IMR-90 (cell line): ENCODE measurements at regions not wholly inside any gene's neighbourhood (a gene's known extent, or its start where the extent isn't known, plus 50 kb on each side); places are given as distances from the start of the nearest gene placed in this dataset.

Source experiments
- ATAC-seq: fragments of 200-7000 bp; cut with Tn5 transposase; 2 replicates; pipeline ENCODE4 v1.9.1; 2020; ENCODE audit warnings: low read depth, mild to moderate bottlenecking, moderate library complexity
- BruUV-seq: library from RNA; stranded (reverse); fragments of 400-500 nt; replicated peaks from 2 replicates; lab custom pipeline; 2021; lab: Mats Ljungman, UMichigan
- CTCF ChIA-PET: fragments of 300-600 bp; formaldehyde crosslinking; extraction: SDS; loops from one replicate; lab custom pipeline; 2021; ENCODE audit warnings: antibody characterized with exemption; lab: Yijun Ruan, JAX
- POLR2A ChIA-PET: fragments of 300-600 bp; sonication (Branson Sonifier 250); formaldehyde crosslinking; loops from one replicate; lab custom pipeline; 2022; ENCODE audit warnings: antibody characterized with exemption; ENCODE audit not compliant: unreplicated experiment; lab: Charles Lee
- DNase-seq: peaks from one replicate; pipeline ENCODE4 v3.0.0; 2013
- H2AFZ ChIP-seq: replicated peaks from 2 replicates; pipeline ENCODE3; 2013; ENCODE audit warnings: low read length, mild to moderate bottlenecking; ENCODE audit not compliant: poor library complexity
- H2AK5ac ChIP-seq: 2 replicates; pipeline ENCODE4 v1.6.1; 2013; ENCODE audit warnings: low read depth, low read length, inconsistent platforms
- H2AK9ac ChIP-seq: replicated peaks from 2 replicates; pipeline ENCODE3; 2013; ENCODE audit warnings: mild to moderate bottlenecking, low read depth, low read length, moderate library complexity; ENCODE audit not compliant: poor library complexity
- H2BK120ac ChIP-seq: 2 replicates; pipeline ENCODE4 v1.6.1; 2013; ENCODE audit warnings: low read depth, low read length, inconsistent platforms
- H2BK15ac ChIP-seq: 3 replicates; pipeline ENCODE4 v1.6.1; 2013; ENCODE audit warnings: low read depth, low read length, inconsistent platforms
- H2BK20ac ChIP-seq: 2 replicates; pipeline ENCODE4 v1.6.1; 2013; ENCODE audit warnings: low read depth, mild to moderate bottlenecking, inconsistent platforms, low read length, moderate library complexity
- H2BK5ac ChIP-seq: 2 replicates; pipeline ENCODE4 v1.6.1; 2013; ENCODE audit warnings: mild to moderate bottlenecking, low read depth, low read length, inconsistent platforms; ENCODE audit not compliant: poor library complexity, severe bottlenecking
- H3K14ac ChIP-seq: replicated peaks from 2 replicates; pipeline ENCODE4 v1.6.1; 2013; ENCODE audit warnings: low read depth, low read length, inconsistent platforms
- H3K18ac ChIP-seq: 2 replicates; pipeline ENCODE4 v1.6.1; 2013; ENCODE audit warnings: low read depth, low read length, control low read depth
- H3K23ac ChIP-seq: 2 replicates; pipeline ENCODE4 v1.6.1; 2013; ENCODE audit warnings: low read depth, low read length, inconsistent platforms
- H3K27ac ChIP-seq: 2 replicates; pipeline ENCODE4 v1.5.1; 2013; ENCODE audit warnings: mild to moderate bottlenecking, control low read depth, low read length; ENCODE audit not compliant: insufficient read depth
- H3K27me3 ChIP-seq: 2 replicates; pipeline ENCODE4 v1.6.1; 2013; ENCODE audit warnings: low read length; ENCODE audit not compliant: control insufficient read depth, insufficient read depth
- H3K36me3 ChIP-seq: 2 replicates; pipeline ENCODE4 v1.6.1; 2013; ENCODE audit warnings: low read length, mixed read lengths; ENCODE audit not compliant: control insufficient read depth, insufficient read depth
- H3K4ac ChIP-seq: 2 replicates; pipeline ENCODE4 v1.6.1; 2013; ENCODE audit warnings: low read depth, low read length, inconsistent platforms
- H3K4me1 ChIP-seq: 2 replicates; pipeline ENCODE4 v1.6.1; 2013; ENCODE audit warnings: low read length, mixed read lengths; ENCODE audit not compliant: control insufficient read depth, insufficient read depth
- H3K4me2 ChIP-seq: 2 replicates; pipeline ENCODE4 v1.6.1; 2013; ENCODE audit warnings: low read depth, mild to moderate bottlenecking, control low read depth, low read length, moderate library complexity
- H3K4me3 ChIP-seq: 2 replicates; pipeline ENCODE4 v1.5.1; 2013; ENCODE audit warnings: low read depth, mild to moderate bottlenecking, control low read depth, low read length, moderate library complexity; ENCODE audit not compliant: insufficient read depth
- H3K56ac ChIP-seq: 2 replicates; pipeline ENCODE4 v1.6.1; 2013; ENCODE audit warnings: low read length, inconsistent platforms; ENCODE audit not compliant: insufficient read depth; ENCODE audit errors: extremely low read depth
- H3K79me1 ChIP-seq, 2 experiments: 2 replicates each; pipeline ENCODE4 v1.6.1; 2013; ENCODE audit warnings: low read length in 2 of 2, inconsistent platforms in 1 of 2, low read depth in 1 of 2
- H3K9ac ChIP-seq: 2 replicates; pipeline ENCODE4 v1.6.1; 2013; ENCODE audit warnings: low read depth, low read length, control low read depth
- H3K9me1 ChIP-seq: 2 replicates; pipeline ENCODE4 v1.6.1; 2013; ENCODE audit warnings: low read length, inconsistent platforms; ENCODE audit not compliant: insufficient read depth
- H3K9me3 ChIP-seq: 2 replicates; pipeline ENCODE4 v1.6.1; 2013; ENCODE audit warnings: low read length; ENCODE audit not compliant: control insufficient read depth, insufficient read depth
- H4K20me1 ChIP-seq: 2 replicates; pipeline ENCODE4 v1.6.1; 2013; ENCODE audit warnings: low read length, inconsistent platforms; ENCODE audit not compliant: insufficient read depth
- H4K5ac ChIP-seq: 2 replicates; pipeline ENCODE4 v1.6.1; 2013; ENCODE audit warnings: mild to moderate bottlenecking, low read depth, low read length, control low read depth
- H4K8ac ChIP-seq, 2 experiments: 2 replicates each; pipeline ENCODE4 v1.6.1; 2013; ENCODE audit warnings: low read depth in 2 of 2, low read length in 2 of 2, control low read depth in 1 of 2, inconsistent platforms in 1 of 2
- H4K91ac ChIP-seq: 2 replicates; pipeline ENCODE4 v1.6.1; 2013; ENCODE audit warnings: low read depth, low read length, inconsistent platforms; ENCODE audit not compliant: insufficient read depth
- BHLHE40 ChIP-seq: fragments of 150-350 bp; IDR thresholded peaks from 2 replicates; pipeline ENCODE4 v1.6.1; 2016; ENCODE audit warnings: mild to moderate bottlenecking, low read depth, low read length
- CEBPB ChIP-seq: IDR thresholded peaks from 2 replicates; pipeline ENCODE4 v1.6.1; 2012; ENCODE audit warnings: low read depth, low read length, improper control_type of control experiment
- CHD1 ChIP-seq: IDR thresholded peaks from 2 replicates; pipeline ENCODE4 v1.6.1; 2012; ENCODE audit warnings: low read depth, low read length, improper control_type of control experiment
- FOS ChIP-seq: fragments of 150-350 bp; IDR thresholded peaks from 2 replicates; pipeline ENCODE4 v1.6.1; 2016; ENCODE audit warnings: low read depth, low read length
- MAFK ChIP-seq: IDR thresholded peaks from 2 replicates; pipeline ENCODE4 v1.6.1; 2012; ENCODE audit warnings: low read depth, low read length, improper control_type of control experiment
- MAZ ChIP-seq: IDR thresholded peaks from 2 replicates; pipeline ENCODE4 v1.6.1; 2012; ENCODE audit warnings: low read depth, mild to moderate bottlenecking, low read length, improper control_type of control experiment, moderate library complexity, borderline replicate concordance
- MXI1 ChIP-seq: IDR thresholded peaks from 2 replicates; pipeline ENCODE4 v1.6.1; 2012; ENCODE audit warnings: low read depth, mild to moderate bottlenecking, low read length, moderate library complexity, borderline replicate concordance
- NFE2L2 ChIP-seq: fragments of 150-350 bp; IDR thresholded peaks from 2 replicates; pipeline ENCODE4 v1.6.1; 2016; ENCODE audit warnings: low read depth, mild to moderate bottlenecking, low read length
- POLR2A ChIP-seq: IDR thresholded peaks from 2 replicates; pipeline ENCODE4 v1.6.1; 2012; ENCODE audit warnings: mild to moderate bottlenecking, low read depth, low read length
- RAD21 ChIP-seq: IDR thresholded peaks from 2 replicates; pipeline ENCODE4 v1.6.1; 2012; ENCODE audit warnings: low read length, improper control_type of control experiment
- RCOR1 ChIP-seq: IDR thresholded peaks from 2 replicates; pipeline ENCODE4 v1.6.1; 2012; ENCODE audit warnings: mild to moderate bottlenecking, low read length, improper control_type of control experiment; ENCODE audit not compliant: insufficient replicate concordance
- RFX5 ChIP-seq: IDR thresholded peaks from 2 replicates; pipeline ENCODE4 v1.8.0; 2012; ENCODE audit warnings: low read depth, mild to moderate bottlenecking, low read length, moderate library complexity
- SMC3 ChIP-seq: fragments of 150-350 bp; IDR thresholded peaks from 2 replicates; pipeline ENCODE4 v1.6.1; 2016; ENCODE audit warnings: low read depth, mild to moderate bottlenecking, antibody characterized with exemption, low read length, moderate library complexity
- WGBS, 2 experiments: methylation state at CpG; one replicate each; pipeline versions ENCODE4 v1.1.5 to v1.1.7; 2013; ENCODE audit warnings: missing lambda C conversion rate in 2 of 2; ENCODE audit not compliant: insufficient read length in 1 of 2; ENCODE audit errors: extremely low coverage in 2 of 2; 5-methylcytosine and 5-hydroxymethylcytosine counted together
- dilution Hi-C: fragments of 300-500 bp; cut with HindIII; formaldehyde crosslinking; loops from one replicate; pipeline ENCODE4 v1.14.3; 2018; ENCODE audit warnings: low sequenced_read_pairs; ENCODE audit not compliant: unreplicated experiment
- in situ Hi-C: fragments of 300-500 bp; cut with MboI; formaldehyde crosslinking; loops from 3 replicates; pipeline ENCODE4 v1.14.3; 2019; ENCODE audit warnings: low sequenced_read_pairs, inconsistent platforms, mixed read lengths
- intact Hi-C: fragments of 100-400 bp; cut with micrococcal nuclease; formaldehyde crosslinking; loops from 2 replicates; pipeline ENCODE4 v1.10.0; 2022
- TF ChIP-seq, protein P1 (sequence below): fragments of 150-350 bp; IDR thresholded peaks from 2 replicates; pipeline ENCODE4 v1.6.1; 2016; ENCODE audit warnings: low read depth, mild to moderate bottlenecking, low read length, moderate library complexity, borderline replicate concordance
- TF ChIP-seq, protein P2 (sequence below): conservative IDR thresholded peaks from 2 replicates; pipeline ENCODE4 v1.5.1; 2012; ENCODE audit warnings: mild to moderate bottlenecking, low read depth, low read length, improper control_type of control experiment
- TF ChIP-seq, protein P3 (sequence below): fragments of 150-350 bp; IDR thresholded peaks from 2 replicates; pipeline ENCODE4 v1.6.1; 2017; ENCODE audit warnings: mild to moderate bottlenecking, antibody characterized with exemption, low read length, low read depth

DNA sequence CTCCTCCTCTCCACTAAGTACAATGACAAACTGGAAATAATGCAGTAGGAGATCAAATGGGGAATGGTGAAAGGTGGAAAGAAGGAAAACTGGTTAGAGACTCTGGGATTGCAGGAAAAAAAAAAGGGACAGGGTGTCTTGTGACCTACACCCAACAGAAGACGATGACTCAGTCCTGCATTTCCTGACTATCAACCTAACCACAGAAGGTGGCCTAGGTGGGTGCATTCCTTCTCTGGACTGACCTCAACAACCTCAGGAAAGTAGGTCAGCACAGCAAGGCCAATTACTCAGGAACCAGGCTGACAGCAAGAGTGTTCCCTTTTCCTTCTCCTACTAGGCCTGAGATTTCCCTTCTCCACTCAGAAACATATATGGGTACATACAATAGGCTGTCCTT is 1386.4 kb upstream of the ZEB2 start:
- H2AFZ ChIP-seq: no peak overlapping the region
- no peak overlapping the region for H2AK9ac ChIP-seq
- no peaks in the 10 kb centered on the region for H4K20me1 ChIP-seq
- dilution Hi-C loops (no loop called here), intact Hi-C loops (no loop called here), in situ Hi-C loops (no loop called here)
- no peak overlapping the region for H3K9ac ChIP-seq
- no peak overlapping the region for H3K4me3 ChIP-seq
- H3K4me1 ChIP-seq: no peaks in the 10 kb centered on the region
- H3K4me2 ChIP-seq: no peak overlapping the region
- ATAC-seq (no peak), DNase-seq (peak; percentile 1)
- H2BK20ac ChIP-seq: no peak overlapping the region
- H4K91ac ChIP-seq: no peak overlapping the region
- WGBS, 2 experiments: no CpG with 5 or more reads among the region's 1 CpG
- no peak overlapping the region for H2AK5ac ChIP-seq
- no peak overlapping the region for H3K27ac ChIP-seq
- H3K9me1 ChIP-seq: no peaks in the 10 kb centered on the region
- TF ChIP-seq MAFK (no peak), RAD21 (no peak), SMC3 (no peak), MAZ (no peak), FOS (no peak), RFX5 (no peak), POLR2A (no peak), CEBPB (no peak), NFE2L2 (no peak), CHD1 (no peak), RCOR1 (no peak), MXI1 (no peak), BHLHE40 (no peak)
- TF ChIP-seq, protein P1, sequence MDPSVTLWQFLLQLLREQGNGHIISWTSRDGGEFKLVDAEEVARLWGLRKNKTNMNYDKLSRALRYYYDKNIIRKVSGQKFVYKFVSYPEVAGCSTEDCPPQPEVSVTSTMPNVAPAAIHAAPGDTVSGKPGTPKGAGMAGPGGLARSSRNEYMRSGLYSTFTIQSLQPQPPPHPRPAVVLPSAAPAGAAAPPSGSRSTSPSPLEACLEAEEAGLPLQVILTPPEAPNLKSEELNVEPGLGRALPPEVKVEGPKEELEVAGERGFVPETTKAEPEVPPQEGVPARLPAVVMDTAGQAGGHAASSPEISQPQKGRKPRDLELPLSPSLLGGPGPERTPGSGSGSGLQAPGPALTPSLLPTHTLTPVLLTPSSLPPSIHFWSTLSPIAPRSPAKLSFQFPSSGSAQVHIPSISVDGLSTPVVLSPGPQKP: no peak
- TF ChIP-seq, protein P2, sequence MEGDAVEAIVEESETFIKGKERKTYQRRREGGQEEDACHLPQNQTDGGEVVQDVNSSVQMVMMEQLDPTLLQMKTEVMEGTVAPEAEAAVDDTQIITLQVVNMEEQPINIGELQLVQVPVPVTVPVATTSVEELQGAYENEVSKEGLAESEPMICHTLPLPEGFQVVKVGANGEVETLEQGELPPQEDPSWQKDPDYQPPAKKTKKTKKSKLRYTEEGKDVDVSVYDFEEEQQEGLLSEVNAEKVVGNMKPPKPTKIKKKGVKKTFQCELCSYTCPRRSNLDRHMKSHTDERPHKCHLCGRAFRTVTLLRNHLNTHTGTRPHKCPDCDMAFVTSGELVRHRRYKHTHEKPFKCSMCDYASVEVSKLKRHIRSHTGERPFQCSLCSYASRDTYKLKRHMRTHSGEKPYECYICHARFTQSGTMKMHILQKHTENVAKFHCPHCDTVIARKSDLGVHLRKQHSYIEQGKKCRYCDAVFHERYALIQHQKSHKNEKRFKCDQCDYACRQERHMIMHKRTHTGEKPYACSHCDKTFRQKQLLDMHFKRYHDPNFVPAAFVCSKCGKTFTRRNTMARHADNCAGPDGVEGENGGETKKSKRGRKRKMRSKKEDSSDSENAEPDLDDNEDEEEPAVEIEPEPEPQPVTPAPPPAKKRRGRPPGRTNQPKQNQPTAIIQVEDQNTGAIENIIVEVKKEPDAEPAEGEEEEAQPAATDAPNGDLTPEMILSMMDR: no peak
- TF ChIP-seq, protein P3, sequence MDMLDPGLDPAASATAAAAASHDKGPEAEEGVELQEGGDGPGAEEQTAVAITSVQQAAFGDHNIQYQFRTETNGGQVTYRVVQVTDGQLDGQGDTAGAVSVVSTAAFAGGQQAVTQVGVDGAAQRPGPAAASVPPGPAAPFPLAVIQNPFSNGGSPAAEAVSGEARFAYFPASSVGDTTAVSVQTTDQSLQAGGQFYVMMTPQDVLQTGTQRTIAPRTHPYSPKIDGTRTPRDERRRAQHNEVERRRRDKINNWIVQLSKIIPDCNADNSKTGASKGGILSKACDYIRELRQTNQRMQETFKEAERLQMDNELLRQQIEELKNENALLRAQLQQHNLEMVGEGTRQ: no peak
- BruUV-seq: no TSS peak
- peaks cover 2% of the 10 kb centered on the region; the same call in 1 of the 2 replicates for H3K9me3 ChIP-seq
- CTCF ChIA-PET: no interaction called here
- H3K36me3 ChIP-seq: no peaks in the 10 kb centered on the region
- no peak overlapping the region for H2BK15ac ChIP-seq
- H3K18ac ChIP-seq: no peak overlapping the region
- no peaks in the 10 kb centered on the region for H3K79me1 ChIP-seq
- H4K8ac ChIP-seq: no peak overlapping the region
- H4K5ac ChIP-seq: no peak overlapping the region
- H3K23ac ChIP-seq: no peak overlapping the region
- no peak overlapping the region for H2BK5ac ChIP-seq
- H2BK120ac ChIP-seq: no peak overlapping the region
- H3K27me3 ChIP-seq: no peaks in the 10 kb centered on the region
- POLR2A ChIA-PET: no interaction called here
- no peak overlapping the region for H3K14ac ChIP-seq
- no peak overlapping the region for H3K56ac ChIP-seq
- H3K4ac ChIP-seq: no peak overlapping the region
